ENCODE measurements at regions not wholly inside any gene's neighbourhood (a gene's known extent, or its start where the extent isn't known, plus 50 kb on each side); places are given as distances from the start of the nearest gene placed in this dataset.

- no peak for TF ChIP-seq POLR2A (IDR thresholded peaks at IDR 0.05; ENCODE audit: low read length)
- TF ChIP-seq GATA1 (IDR thresholded peaks at IDR 0.05; ENCODE audit: low read depth, low read length): no peak
Measured at GRCh38 chr18:64742898-64743297, 594.0 kb upstream of the LINC00305 start.
